GM23338 (cell line): ENCODE measurements at regions not wholly inside any gene's neighbourhood (a gene's known extent, or its start where the extent isn't known, plus 50 kb on each side); places are given as distances from the start of the nearest gene placed in this dataset.

Experiments used
- ATAC-seq: fragments of 200-7000 bp; cut with Tn5 transposase; 3 replicates; pipeline ENCODE4 v1.9.1; 2020
- DNase-seq: peaks from one replicate; pipeline ENCODE4 v3.0.0-alpha.2; 2015; ENCODE audit warnings: low spot score
- H2AFZ ChIP-seq: fragments of 200-600 bp; sonication (generic); 2 replicates; pipeline ENCODE4 v1.8.0; 2016; ENCODE audit warnings: antibody characterized with exemption, mild to moderate bottlenecking, moderate library complexity
- H3F3A ChIP-seq: fragments of 200-600 bp; sonication (generic); replicated peaks from 2 replicates; pipeline ENCODE4 v1.8.0; 2017; ENCODE audit warnings: antibody characterized with exemption, mixed run types, low read depth
- H3K27ac ChIP-seq: fragments of 200-600 bp; sonication (generic); 2 replicates; pipeline ENCODE4 v1.6.1; 2016; ENCODE audit warnings: low read depth
- H3K27me3 ChIP-seq: fragments of 200-600 bp; sonication (generic); 2 replicates; pipeline ENCODE4 v1.8.0; 2016; ENCODE audit warnings: mild to moderate bottlenecking, mixed run types, moderate library complexity; ENCODE audit not compliant: insufficient read depth
- H3K36me3 ChIP-seq: fragments of 200-600 bp; sonication (generic); 2 replicates; pipeline ENCODE4 v1.8.0; 2016; ENCODE audit warnings: mild to moderate bottlenecking; ENCODE audit not compliant: insufficient read depth
- H3K4me1 ChIP-seq: fragments of 200-600 bp; sonication (generic); 2 replicates; pipeline ENCODE4 v1.8.0; 2016; ENCODE audit warnings: mild to moderate bottlenecking, moderate library complexity; ENCODE audit not compliant: insufficient read depth
- H3K4me2 ChIP-seq: fragments of 200-600 bp; sonication (generic); 2 replicates; pipeline ENCODE4 v1.7.1; 2017; ENCODE audit warnings: mixed run types
- H3K4me3 ChIP-seq: fragments of 200-600 bp; sonication (generic); 2 replicates; pipeline ENCODE4 v1.6.1; 2016; ENCODE audit warnings: mixed run types
- H3K79me2 ChIP-seq: fragments of 200-600 bp; sonication (generic); replicated peaks from 2 replicates; pipeline ENCODE4 v1.8.0; 2017; ENCODE audit warnings: mild to moderate bottlenecking; ENCODE audit not compliant: insufficient read depth
- H3K9me2 ChIP-seq: fragments of 200-600 bp; sonication (generic); 2 replicates; pipeline ENCODE4 v1.8.0; 2017; ENCODE audit not compliant: insufficient read depth
- H4K20me1 ChIP-seq: fragments of 200-600 bp; sonication (generic); replicated peaks from 2 replicates; pipeline ENCODE4 v1.8.0; 2017; ENCODE audit warnings: mild to moderate bottlenecking; ENCODE audit not compliant: insufficient read depth
- H3K27ac Mint-ChIP-seq: 2 replicates; pipeline ENCODE4 v1.8.0; 2020; ENCODE audit warnings: inconsistent platforms, mild to moderate bottlenecking, moderate library complexity, mixed read lengths
- H3K27me3 Mint-ChIP-seq: 3 replicates; pipeline ENCODE4 v1.8.0; 2022; ENCODE audit warnings: low read depth, mild to moderate bottlenecking, moderate library complexity, mixed read lengths, inconsistent platforms; ENCODE audit not compliant: insufficient read depth, poor library complexity
- H3K36me3 Mint-ChIP-seq: 3 replicates; pipeline ENCODE4 v1.8.0; 2021; ENCODE audit warnings: low read depth, mild to moderate bottlenecking, inconsistent platforms, moderate library complexity, mixed read lengths
- H3K4me1 Mint-ChIP-seq: 3 replicates; pipeline ENCODE4 v1.8.0; 2020; ENCODE audit warnings: mild to moderate bottlenecking, inconsistent platforms, mixed read lengths
- H3K4me3 Mint-ChIP-seq: 3 replicates; pipeline ENCODE4 v1.8.0; 2021; ENCODE audit warnings: moderate library complexity, mild to moderate bottlenecking, inconsistent platforms, mixed read lengths
- H3K9me3 Mint-ChIP-seq: 3 replicates; pipeline ENCODE4 v1.8.0; 2020; ENCODE audit warnings: moderate library complexity, mild to moderate bottlenecking, inconsistent platforms, mixed read lengths
- ETS1 ChIP-seq: IDR thresholded peaks from 2 replicates; pipeline ENCODE4 v1.6.1; 2016; ENCODE audit warnings: antibody characterized with exemption
- EZH2phosphoT487 ChIP-seq: fragments of 200-600 bp; sonication (generic); IDR thresholded peaks from one replicate; pipeline ENCODE4 v1.8.1; 2018; ENCODE audit warnings: antibody characterized with exemption; ENCODE audit not compliant: unreplicated experiment
- JUNB ChIP-seq: IDR thresholded peaks from one replicate; pipeline ENCODE4 v1.6.1; 2016; ENCODE audit warnings: antibody characterized with exemption; ENCODE audit not compliant: unreplicated experiment
- POLR2AphosphoS5 ChIP-seq: IDR thresholded peaks from 2 replicates; pipeline ENCODE4 v1.6.1; 2016; ENCODE audit warnings: antibody characterized with exemption, low read depth
- STAT1 ChIP-seq: IDR thresholded peaks from one replicate; pipeline ENCODE4 v1.6.1; 2016; ENCODE audit warnings: antibody characterized with exemption; ENCODE audit not compliant: unreplicated experiment
- ZNF114 ChIP-seq: fragments of 250-450 bp; sonication (Bioruptor Pico); IDR thresholded peaks from 2 replicates; pipeline ENCODE4 v1.5.0; 2020; ENCODE audit warnings: mild to moderate bottlenecking, moderate library complexity
- ZNF331 ChIP-seq: fragments of 250-450 bp; sonication (Bioruptor Pico); IDR thresholded peaks from 2 replicates; pipeline ENCODE4 v1.5.0; 2020; ENCODE audit warnings: low read depth, mild to moderate bottlenecking, moderate library complexity
- TF ChIP-seq, protein P1 (sequence below): fragments of 250-450 bp; sonication (Bioruptor Pico); IDR thresholded peaks from 2 replicates; pipeline ENCODE4 v1.5.0; 2020; ENCODE audit warnings: mild to moderate bottlenecking, moderate library complexity
- TF ChIP-seq, protein P2 (sequence below), 2 experiments: fragments of 200-600 bp in 1 of 2; sonication (generic) in 1 of 2; conservative IDR thresholded peaks; 2 replicates each; pipeline versions ENCODE4 v1.5.1 to v1.6.1; 2016 to 2017; ENCODE audit warnings: antibody characterized with exemption in 2 of 2, low read depth in 2 of 2, mild to moderate bottlenecking in 2 of 2, moderate library complexity in 1 of 2

DNA sequence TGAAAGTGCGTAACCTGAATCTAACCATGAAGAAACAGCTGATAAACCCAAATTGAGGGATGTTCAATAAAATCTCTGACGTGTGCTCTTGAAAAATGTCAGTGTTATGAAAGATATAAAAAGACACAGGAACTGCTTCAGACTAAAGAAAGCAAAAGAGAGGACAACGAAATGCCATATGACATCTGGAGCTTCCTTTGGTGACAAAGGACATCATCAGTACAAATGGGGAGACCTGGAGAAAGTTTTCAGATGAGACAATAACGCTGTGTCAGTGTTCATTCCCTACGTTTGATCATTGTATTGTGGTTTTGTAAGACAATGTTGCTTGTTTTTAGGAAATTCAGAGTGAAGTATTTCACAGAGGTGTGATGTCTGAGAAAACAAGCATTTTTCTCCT is 125.9 kb upstream of the MAP1LC3B2 start:
- Histone ChIP-seq H3K4me1 (peaks cover 26% of the 10 kb centered on the region), H3K27ac (no peak overlapping the region), H3K9me2 (peaks cover 4% of the 10 kb centered on the region), H3K27me3 (no peaks in the 10 kb centered on the region), H2AFZ (no peak overlapping the region; the same call in 1 of the 2 replicates), H4K20me1 (no peaks in the 10 kb centered on the region), H3K4me2 (no peak overlapping the region), H3K4me3 (no peak overlapping the region), H3K36me3 (no peaks in the 10 kb centered on the region), H3F3A (no peaks in the 10 kb centered on the region), H3K79me2 (no peaks in the 10 kb centered on the region)
- H3K27me3 Mint-ChIP-seq, result peaks cover 15% of the 10 kb centered on the region
- peaks cover 32% of the 10 kb centered on the region for H3K4me1 Mint-ChIP-seq
- no peak overlapping the region for H3K4me3 Mint-ChIP-seq
- H3K27ac Mint-ChIP-seq, result no peak overlapping the region
- H3K9me3 Mint-ChIP-seq, result peaks cover 4% of the 10 kb centered on the region; the same call in 1 of the 3 replicates
- no peaks in the 10 kb centered on the region for H3K36me3 Mint-ChIP-seq
- ATAC-seq, result no peak
- DNase-seq, result no peak
- TF ChIP-seq ZNF331 (CRISPR knock-in tag) (no peak), POLR2AphosphoS5 (no peak), STAT1 (no peak), ZNF114 (CRISPR knock-in tag) (no peak), JUNB (no peak), ETS1 (no peak), EZH2phosphoT487 (no peak)
- TF ChIP-seq, protein P1, sequence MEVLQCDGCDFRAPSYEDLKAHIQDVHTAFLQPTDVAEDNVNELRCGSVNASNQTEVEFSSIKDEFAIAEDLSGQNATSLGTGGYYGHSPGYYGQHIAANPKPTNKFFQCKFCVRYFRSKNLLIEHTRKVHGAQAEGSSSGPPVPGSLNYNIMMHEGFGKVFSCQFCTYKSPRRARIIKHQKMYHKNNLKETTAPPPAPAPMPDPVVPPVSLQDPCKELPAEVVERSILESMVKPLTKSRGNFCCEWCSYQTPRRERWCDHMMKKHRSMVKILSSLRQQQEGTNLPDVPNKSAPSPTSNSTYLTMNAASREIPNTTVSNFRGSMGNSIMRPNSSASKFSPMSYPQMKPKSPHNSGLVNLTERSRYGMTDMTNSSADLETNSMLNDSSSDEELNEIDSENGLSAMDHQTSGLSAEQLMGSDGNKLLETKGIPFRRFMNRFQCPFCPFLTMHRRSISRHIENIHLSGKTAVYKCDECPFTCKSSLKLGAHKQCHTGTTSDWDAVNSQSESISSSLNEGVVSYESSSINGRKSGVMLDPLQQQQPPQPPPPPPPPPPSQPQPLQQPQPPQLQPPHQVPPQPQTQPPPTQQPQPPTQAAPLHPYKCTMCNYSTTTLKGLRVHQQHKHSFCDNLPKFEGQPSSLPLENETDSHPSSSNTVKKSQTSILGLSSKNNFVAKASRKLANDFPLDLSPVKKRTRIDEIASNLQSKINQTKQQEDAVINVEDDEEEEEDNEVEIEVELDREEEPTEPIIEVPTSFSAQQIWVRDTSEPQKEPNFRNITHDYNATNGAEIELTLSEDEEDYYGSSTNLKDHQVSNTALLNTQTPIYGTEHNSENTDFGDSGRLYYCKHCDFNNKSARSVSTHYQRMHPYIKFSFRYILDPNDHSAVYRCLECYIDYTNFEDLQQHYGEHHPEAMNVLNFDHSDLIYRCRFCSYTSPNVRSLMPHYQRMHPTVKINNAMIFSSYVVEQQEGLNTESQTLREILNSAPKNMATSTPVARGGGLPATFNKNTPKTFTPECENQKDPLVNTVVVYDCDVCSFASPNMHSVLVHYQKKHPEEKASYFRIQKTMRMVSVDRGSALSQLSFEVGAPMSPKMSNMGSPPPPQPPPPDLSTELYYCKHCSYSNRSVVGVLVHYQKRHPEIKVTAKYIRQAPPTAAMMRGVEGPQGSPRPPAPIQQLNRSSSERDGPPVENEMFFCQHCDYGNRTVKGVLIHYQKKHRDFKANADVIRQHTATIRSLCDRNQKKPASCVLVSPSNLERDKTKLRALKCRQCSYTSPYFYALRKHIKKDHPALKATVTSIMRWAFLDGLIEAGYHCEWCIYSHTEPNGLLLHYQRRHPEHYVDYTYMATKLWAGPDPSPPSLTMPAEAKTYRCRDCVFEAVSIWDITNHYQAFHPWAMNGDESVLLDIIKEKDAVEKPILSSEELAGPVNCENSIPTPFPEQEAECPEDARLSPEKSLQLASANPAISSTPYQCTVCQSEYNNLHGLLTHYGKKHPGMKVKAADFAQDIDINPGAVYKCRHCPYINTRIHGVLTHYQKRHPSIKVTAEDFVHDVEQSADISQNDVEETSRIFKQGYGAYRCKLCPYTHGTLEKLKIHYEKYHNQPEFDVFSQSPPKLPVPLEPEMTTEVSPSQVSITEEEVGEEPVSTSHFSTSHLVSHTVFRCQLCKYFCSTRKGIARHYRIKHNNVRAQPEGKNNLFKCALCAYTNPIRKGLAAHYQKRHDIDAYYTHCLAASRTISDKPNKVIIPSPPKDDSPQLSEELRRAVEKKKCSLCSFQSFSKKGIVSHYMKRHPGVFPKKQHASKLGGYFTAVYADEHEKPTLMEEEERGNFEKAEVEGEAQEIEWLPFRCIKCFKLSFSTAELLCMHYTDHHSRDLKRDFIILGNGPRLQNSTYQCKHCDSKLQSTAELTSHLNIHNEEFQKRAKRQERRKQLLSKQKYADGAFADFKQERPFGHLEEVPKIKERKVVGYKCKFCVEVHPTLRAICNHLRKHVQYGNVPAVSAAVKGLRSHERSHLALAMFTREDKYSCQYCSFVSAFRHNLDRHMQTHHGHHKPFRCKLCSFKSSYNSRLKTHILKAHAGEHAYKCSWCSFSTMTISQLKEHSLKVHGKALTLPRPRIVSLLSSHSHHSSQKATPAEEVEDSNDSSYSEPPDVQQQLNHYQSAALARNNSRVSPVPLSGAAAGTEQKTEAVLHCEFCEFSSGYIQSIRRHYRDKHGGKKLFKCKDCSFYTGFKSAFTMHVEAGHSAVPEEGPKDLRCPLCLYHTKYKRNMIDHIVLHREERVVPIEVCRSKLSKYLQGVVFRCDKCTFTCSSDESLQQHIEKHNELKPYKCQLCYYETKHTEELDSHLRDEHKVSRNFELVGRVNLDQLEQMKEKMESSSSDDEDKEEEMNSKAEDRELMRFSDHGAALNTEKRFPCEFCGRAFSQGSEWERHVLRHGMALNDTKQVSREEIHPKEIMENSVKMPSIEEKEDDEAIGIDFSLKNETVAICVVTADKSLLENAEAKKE (CRISPR knock-in tag), result no peak
- TF ChIP-seq, protein P2, sequence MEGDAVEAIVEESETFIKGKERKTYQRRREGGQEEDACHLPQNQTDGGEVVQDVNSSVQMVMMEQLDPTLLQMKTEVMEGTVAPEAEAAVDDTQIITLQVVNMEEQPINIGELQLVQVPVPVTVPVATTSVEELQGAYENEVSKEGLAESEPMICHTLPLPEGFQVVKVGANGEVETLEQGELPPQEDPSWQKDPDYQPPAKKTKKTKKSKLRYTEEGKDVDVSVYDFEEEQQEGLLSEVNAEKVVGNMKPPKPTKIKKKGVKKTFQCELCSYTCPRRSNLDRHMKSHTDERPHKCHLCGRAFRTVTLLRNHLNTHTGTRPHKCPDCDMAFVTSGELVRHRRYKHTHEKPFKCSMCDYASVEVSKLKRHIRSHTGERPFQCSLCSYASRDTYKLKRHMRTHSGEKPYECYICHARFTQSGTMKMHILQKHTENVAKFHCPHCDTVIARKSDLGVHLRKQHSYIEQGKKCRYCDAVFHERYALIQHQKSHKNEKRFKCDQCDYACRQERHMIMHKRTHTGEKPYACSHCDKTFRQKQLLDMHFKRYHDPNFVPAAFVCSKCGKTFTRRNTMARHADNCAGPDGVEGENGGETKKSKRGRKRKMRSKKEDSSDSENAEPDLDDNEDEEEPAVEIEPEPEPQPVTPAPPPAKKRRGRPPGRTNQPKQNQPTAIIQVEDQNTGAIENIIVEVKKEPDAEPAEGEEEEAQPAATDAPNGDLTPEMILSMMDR (conservative IDR thresholded peaks at IDR 0.05; ENCODE audit: low read depth in 2 of 2), result no peak
